DMS 273 (cell line): ENCODE measurements at regions not wholly inside any gene's neighbourhood (a gene's known extent, or its start where the extent isn't known, plus 50 kb on each side); places are given as distances from the start of the nearest gene placed in this dataset.

Experiments used
- DNase-seq: peaks from one replicate; lab custom pipeline; 2025; ENCODE audit not compliant: unreplicated experiment; lab: John Stamatoyannopoulos, UW

DNA sequence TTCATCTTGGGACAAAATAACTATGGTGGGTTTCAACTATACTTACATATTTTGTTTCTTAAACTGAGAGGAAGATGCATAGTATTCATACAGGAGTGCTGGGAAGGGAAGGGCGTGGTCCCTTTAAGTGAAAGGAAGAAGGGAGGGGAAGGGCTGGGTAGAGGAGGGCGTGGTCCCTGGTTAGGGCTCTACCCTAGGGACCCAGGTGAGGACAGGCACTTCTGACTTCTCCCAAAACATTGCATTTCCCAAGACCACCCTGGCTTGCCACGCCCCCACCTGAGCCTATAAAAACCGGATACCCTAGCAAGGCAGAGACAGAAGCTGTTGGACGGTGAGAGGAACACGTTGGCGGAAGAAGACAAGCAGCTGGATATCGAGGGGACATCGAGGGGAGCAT is 157.6 kb upstream of the PLXNA4 start:
- no peak for DNase-seq

DNA sequence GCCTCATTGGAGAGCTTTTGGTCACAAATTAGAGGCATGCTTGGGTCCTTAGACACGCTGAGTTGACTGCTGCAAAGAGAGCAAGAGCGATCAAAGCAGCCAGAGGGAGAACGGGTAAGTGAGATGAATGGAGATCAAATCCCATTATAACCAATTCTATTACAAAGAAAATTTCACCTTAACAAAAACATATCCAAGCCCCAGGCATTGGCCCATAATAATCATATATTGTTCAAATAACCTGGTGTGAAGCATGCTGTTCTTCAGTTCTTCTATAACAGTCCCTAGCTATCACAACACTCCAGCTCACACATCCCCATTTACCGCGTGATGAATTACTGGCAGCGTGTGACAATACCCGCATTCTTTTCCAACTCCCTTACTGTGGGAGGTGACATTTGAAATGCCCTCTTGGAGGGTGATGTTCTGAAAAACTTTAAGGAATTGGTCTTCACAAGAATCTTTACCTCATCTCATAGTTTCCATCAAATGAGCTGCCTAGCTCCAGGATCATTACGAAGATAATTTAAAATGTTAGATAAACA is 156.1 kb upstream of the PLXNA4 start:
- no peak for DNase-seq

DNA sequence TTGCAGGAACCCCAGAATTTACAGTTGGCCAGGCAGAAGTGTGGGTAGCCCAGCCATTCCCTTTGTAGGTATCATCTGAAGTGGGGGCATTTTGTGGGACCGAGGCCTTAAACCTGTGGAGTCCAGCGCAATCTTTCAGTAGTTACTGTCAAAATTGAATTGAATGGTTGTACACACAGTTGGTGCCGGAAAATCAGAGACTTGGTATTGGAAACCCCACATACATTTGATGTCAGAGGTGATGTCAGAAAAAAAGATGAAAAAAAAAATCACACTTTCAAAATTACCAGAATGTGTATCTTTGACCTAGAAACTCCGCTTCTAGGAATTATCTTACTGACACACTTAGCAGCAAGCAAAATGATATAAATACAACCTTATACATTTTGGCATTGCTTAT is 153.8 kb upstream of the PLXNA4 start:
- no peak for DNase-seq

DNA sequence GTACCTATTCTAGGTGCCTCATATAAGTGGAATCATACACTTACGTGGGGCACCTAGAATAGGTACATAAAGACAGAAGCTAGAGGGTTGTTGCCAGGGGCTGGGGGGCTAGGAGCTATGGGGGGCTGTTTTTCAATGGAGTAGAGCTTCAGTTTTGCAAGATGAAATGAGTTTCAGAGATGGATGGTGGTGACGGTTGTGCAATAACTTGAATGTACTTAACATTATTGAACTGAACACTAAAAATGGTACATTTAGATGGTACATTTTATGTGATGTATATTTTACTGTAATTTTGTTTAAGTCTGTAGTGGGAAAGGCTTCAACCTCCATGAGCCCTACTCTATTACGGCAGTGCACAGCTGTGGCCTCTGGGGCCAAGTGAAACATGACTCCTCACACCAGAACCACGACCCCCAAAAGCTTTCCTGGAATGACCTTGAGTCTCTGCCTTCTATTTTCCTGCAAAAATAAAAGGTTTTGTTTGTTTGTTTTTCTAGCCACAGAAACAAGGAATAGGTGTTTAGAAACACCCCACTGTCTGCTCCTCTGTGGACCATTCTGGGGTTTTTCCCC is 147.3 kb upstream of the PLXNA4 start:
- peak; percentile 51 for DNase-seq

DNA sequence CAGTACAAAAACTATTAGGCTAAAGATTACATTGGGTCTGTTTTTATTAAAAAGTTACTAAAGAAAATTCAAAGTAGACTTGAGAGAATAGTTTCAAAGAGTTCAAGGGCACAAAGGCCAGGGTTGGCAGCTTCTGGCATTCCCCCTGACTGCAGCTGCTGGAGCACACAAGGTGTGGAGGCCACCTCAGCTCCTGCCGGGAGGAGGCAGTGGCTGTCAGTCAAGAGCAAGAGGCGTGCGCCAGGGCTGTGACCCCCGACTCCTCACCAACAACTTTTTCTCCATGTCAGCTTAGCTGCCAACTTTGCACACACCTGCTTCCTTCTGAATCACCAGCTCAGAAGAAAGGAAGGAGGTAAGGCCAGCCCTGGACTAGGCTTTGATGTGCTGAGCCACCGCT is 144.6 kb upstream of the PLXNA4 start:
- no peak for DNase-seq

DNA sequence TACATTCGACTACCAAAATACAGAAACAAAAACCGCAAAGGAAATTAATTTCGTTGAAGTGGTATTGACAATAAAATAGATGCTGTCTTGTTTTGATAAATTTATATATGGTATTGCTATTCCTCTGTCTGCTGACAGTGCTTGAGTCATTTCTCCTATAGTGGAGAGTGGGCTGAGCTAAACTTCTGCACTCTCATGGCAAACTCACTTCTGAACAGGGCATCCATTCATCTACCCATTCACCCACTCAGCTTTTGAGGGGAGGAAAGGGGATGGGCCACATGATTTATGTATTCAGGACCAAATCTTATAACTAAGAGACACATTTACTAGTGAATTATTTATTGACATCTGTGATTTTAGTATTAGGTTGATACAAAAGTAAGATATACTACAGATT is 137.6 kb upstream of the PLXNA4 start:
- no peak for DNase-seq

DNA sequence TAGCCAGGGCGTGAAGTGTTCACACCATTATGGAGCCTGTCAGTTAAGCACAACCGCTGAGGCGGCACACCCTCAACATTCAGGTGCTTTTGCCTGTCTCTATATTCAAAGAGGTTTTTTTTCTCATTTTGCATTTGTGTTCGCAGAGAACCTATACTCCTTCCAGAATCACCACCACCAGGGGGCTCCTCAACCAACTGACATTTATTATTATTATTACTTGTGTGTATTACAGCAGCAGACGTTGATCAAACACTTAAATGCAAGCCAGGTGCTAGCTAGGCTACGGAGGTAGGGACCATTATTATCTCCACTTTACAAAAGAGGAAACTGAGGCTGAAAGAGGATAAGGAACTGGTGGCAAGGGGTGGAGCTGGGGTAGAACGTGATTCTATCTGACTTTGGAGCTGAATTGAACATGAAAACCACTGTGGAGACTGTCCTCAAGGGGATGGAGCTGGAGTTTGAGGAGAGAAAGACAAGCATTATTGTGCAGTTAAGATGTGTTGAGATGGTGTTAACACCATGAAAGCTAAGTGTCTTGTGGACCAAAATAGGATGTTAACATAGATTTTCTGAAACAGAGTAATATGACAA is 133.8 kb upstream of the PLXNA4 start:
- peak; percentile 56 for DNase-seq

DNA sequence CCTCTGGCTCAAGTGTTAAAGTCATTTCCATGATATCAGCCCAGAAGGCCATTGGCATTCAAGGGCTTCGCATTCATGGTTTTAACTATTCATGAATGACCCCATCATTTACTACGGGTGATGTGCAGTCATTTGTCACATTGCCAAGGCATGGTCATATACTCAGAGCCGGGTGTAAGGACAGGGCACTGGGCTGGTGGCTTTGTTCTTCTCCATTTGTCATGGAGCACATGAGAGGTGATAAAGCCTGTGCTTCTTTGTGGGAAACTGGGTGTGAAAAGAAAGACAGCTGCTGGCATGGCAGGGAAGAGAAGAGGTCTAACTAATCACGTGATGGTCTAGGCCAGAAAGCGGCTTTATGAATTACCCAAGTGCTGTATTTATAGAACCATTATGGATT is 132.2 kb upstream of the PLXNA4 start:
- DNase-seq = no peak

DNA sequence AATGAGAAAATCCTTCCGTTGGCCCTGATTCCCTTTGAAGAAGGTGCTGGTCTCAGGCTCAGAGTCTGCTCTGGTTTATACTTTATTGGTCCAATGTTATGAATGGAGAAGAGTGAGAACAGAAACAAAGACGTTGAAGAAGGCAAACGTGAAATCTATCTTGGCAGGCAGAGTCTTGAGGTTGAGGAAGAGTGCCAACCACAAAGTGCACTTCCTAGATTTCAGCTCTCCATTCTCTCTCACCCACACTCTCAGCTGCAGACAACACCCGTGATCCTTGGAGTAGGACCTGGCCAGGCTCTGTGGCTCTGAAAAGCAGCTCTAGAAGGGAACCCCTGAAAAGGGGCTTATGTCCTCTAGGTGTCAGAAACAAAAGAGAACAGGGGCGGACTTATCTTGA is 128.9 kb upstream of the PLXNA4 start:
- DNase-seq = no peak

DNA sequence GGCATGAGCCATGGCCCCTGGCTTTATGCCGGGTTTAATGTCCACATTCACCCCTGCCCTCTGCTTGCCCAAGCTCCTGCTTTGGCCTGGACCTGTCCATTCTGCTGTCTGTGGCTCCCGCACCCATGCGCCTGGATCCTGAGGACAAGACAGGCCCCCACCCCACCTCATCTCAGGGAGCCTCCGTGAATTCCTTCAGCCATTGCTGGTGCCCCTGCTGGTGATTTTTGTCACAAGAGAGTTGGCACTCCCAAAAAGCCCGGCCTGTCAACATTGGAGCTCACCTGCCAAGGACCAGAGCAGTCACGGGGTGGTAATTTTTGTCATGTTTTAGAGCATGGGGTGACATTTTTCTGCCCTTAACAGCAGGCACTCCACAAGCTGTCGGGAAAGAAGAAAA is 127.5 kb upstream of the PLXNA4 start:
- no peak for DNase-seq

DNA sequence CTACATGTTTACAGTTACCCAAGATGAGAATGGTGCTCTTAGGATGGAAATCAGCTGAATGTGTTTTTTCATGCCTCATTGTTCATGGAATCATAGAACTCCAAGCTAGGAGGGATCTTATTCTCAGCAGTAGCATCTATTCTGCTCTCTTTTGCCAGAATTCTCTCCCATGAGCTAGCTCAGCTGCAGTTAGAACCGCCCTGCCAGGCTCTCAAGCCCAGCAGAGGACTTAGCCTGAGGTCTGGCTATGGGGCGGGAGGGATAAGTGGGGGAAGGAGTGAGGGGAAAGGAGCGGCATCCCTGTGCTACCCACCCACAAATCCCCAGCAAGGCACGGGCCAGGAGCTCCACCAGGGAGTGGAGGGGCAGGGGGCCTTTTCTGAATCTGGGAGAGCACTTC is 120.7 kb upstream of the PLXNA4 start:
- DNase-seq = no peak

DNA sequence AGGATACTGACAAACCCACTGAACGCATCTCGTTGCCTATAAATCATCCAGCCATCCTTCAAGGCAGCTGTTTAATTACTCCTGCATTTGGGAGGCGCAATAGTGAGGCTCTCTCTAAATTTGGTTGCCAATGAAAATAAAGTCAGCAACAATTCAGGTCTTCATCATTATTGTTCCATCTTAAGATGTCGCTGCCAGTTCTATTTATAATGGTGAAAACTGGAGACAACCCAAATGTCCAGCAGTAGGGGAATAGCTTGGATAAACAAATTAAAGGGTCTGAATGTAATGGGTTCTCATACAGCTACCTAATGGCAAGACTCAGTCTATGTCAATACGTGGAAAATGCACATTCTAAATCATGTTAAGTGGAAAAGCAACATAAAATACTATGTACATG is 120.1 kb upstream of the PLXNA4 start:
- DNase-seq = no peak

DNA sequence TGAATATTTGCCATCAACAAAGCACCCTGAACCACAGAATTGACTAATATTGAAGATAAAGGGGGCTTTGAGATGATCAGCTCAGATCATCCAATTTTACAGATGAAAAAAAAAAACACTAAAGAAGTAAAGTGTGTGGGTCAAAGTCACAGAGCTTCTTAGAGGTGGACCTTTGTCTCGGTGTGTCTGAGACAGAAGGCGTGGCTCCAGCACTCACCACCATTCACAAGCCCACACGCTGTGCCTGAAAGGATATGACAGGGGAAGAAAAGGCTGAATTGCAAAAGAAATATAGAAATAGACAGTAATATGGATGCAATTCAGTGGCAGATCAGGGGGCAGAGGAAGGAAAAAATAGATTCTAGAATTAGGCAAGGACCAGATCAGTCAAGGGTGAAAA is 114.9 kb upstream of the PLXNA4 start:
- no peak for DNase-seq

DNA sequence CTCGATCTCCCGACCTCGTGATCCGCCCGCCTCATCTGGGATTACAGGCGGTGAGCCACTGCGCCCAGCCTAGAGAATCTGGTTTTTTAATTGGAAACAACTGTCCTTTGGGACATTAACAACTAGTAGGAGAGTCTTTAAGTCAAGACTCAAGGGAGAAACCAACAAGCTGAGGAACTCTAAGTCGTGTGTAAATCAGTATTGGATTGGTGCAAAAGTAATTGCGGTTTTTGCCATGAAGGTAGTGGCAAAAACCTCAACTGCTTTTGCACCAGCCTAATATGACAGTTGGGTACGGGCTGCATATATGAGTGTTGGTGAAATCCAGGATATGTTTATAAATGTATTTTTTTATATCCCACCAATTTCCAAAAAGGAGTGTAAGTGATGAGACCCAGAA is 113.9 kb upstream of the PLXNA4 start:
- DNase-seq = no peak

DNA sequence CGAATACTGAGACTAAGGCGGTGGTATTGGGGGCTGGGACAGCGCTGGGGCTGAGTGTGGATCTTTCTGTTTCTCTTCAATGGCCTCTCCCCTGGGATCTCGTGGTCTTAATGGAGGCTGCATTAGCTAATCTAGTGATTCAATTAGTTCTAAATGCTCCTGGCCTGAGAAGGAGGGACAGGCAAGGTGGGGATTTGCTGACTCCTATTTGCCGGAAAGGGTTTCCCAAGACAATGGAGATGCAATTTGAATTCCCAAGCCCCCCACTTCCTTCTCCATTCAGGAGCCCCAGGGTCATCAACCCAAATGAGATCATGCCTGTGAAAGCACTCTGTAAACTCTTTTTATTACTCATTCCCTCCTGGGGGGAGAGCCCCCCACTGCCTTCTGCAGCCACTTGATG is 111.7 kb upstream of the PLXNA4 start:
- no peak for DNase-seq

DNA sequence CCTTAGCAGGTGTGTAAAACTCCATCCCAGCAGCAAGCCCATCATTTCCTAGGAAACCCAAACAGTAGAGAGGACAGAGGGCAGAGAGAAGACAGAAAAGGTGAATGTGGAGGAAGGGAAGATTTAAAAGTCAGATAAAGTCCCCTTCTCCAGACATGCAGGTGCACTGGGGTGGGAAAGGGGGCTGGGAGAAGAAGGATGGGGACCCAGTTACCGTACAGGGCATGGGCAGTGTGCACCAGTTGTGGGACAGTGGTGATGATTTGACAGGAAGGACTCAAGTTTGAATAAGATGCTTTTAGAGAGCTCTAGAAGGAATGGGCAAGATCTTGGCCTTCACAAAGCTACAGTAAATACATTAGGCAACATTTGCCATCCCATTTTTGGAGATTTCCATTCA is 110.7 kb upstream of the PLXNA4 start:
- DNase-seq = no peak

DNA sequence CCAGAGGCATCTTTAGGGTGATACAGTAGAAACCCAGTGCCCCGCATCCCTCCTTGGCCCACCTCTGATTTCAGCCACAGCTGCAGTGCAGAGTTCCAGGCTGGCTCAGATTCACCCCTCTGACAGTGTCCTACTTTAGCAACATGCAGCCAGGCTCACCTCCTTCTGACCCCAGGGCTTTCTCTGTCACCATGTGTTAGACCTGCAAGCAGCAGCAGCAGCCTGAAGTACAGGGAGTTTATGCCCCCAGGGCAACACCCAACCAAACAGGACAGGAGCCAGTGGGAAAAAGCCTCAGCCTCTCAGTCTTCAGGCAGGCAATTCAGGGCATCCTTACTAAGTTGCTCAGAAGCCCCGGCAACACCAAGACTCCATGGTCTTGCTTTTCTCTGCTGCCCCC is 109.0 kb upstream of the PLXNA4 start:
- no peak for DNase-seq

DNA sequence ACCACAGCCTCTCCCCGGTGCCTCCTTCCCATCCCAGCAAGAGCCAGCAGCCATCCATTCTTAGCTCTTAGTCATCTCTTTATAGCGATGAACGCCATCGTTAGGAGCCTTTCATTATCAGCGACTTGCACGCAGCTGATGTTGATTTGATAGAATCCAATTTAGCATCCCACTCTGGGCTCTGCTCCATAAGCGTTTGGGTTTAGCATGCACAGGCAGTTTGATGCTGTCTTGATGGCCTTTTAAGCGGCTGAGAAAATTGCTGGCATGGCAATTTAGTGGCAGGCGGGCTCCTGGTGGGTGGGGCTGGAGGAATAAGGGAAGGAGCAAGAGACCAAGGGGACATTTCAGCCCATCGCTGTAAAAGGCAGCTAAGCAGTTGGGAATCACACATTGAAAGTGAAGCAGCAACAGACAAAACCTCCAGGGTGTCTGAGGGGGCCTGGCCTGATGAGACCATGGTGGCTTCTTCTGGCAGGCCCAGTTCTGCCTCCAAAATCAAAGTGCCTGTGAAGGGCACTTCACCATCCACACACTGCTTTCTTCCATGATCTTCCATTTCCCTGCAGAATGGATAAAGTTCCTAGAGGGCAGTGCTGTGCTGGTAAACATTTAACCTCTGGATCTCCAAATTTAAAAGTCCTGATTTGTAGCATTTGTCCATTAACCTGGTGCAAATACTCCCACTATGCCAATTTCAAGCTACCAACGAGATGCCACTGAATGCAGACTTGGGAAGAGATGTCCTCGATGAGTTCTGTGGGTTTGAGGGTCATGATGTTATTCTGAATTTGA is 107.8 kb upstream of the PLXNA4 start:
- DNase-seq = no peak

DNA sequence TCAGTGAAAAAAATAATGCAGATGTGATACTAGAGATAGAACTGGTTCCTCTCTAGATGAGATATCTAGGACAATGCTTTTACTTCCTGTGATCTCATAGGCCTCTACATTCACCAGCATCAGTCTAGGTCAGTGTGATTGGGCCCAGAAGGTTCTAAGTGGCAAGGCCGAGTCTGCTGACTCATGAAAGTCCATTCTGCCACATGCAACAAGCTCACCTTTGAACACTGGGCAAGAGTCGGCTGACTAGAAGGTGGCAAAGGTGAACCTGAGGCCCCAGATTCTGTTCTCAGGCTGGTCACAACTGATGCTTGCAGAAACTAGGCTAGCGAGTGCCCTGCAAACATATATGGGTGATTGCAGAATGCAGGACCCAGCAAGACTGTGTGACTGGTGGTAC is 105.7 kb upstream of the PLXNA4 start:
- DNase-seq = no peak

DNA sequence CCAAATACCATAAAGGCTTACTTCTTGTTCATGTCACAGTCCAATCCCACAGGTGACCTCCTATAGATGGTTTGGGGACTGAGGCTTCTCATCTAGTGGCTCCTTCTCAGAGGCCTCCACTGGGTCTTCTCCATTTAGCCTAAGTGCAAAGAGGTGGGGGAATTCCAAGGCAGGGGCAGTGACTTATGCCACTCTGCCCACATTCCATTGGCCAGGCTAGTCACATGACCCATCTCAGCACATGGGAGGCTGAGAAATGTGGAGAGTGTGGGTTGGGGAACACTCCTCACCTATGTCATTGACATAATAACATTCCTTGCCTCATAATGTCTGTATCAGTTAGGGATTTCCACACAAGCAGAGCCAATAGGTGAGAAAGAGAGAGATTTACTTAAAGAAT is 104.3 kb upstream of the PLXNA4 start:
- no peak for DNase-seq

DNA sequence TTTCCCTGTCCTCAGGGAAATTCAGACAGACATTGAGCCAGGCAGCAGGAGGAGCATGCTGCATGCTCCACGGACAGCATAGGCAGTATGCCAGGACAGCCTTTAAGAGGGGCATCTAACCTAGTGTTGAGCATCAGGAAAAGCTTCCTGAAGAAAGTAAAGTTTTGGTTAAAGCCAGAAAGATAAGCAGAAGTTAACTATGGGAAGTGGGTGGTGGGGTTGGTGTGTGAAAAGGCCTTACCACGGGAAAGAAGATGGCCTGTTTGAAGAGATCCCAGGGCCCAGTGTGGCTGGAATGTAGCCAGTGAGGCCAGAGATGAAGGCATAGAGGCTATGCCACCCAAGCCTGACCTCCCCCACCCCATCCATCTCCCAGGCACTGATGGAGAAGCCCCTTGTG is 102.4 kb upstream of the PLXNA4 start:
- no peak for DNase-seq

DNA sequence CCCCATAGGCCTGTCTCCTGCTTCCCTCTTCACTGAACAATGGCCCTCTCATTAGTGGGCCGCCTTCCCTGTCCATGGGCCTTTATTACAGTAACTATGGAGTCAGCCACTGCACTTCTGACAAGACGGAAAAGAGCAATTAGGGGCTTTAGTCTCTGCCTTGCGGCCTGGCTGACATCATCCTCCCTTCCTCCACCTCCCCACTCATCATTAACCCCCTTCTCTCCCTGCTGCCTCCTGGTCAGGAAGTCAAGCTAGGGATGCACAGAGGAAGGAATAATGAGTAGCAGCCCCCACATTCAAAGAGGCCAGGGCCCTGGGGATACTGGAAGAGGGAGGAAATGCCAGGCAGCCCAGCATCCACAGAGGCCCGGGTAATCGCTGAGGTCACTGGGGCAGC is 101.6 kb upstream of the PLXNA4 start:
- no peak for DNase-seq
